GM23248 (cell line): ENCODE measurements at regions not wholly inside any gene's neighbourhood (a gene's known extent, or its start where the extent isn't known, plus 50 kb on each side); places are given as distances from the start of the nearest gene placed in this dataset.

ENCODE experiments used
- DNase-seq: peaks from one replicate; pipeline ENCODE4 v3.0.0-alpha.2; 2015
- H2AFZ ChIP-seq: fragments of 200-600 bp; sonication (generic); 2 replicates; pipeline ENCODE4 v1.6.1; 2016; ENCODE audit warnings: antibody characterized with exemption
- H3F3A ChIP-seq: fragments of 200-600 bp; sonication (generic); 2 replicates; pipeline ENCODE4 v1.6.1; 2016; ENCODE audit warnings: mild to moderate bottlenecking, antibody characterized with exemption, mixed run types; ENCODE audit not compliant: insufficient read depth
- H3K27ac ChIP-seq: fragments of 200-600 bp; sonication (generic); 2 replicates; pipeline ENCODE4 v1.5.1; 2016; ENCODE audit warnings: mild to moderate bottlenecking
- H3K27me3 ChIP-seq: fragments of 200-600 bp; sonication (generic); replicated peaks from 2 replicates; pipeline ENCODE4 v1.6.1; 2016; ENCODE audit warnings: mild to moderate bottlenecking; ENCODE audit not compliant: insufficient read depth
- H3K36me3 ChIP-seq: fragments of 200-600 bp; sonication (generic); 2 replicates; pipeline ENCODE4 v1.6.1; 2016; ENCODE audit warnings: low read depth, mild to moderate bottlenecking
- H3K4me1 ChIP-seq: fragments of 200-600 bp; sonication (generic); 2 replicates; pipeline ENCODE4 v1.6.1; 2016; ENCODE audit warnings: mild to moderate bottlenecking; ENCODE audit not compliant: insufficient read depth
- H3K4me2 ChIP-seq: fragments of 200-600 bp; sonication (generic); one replicate; pipeline ENCODE4 v1.6.1; 2016; ENCODE audit warnings: mild to moderate bottlenecking; ENCODE audit not compliant: unreplicated experiment
- H3K4me3 ChIP-seq: fragments of 200-600 bp; sonication (generic); 2 replicates; pipeline ENCODE4 v1.5.1; 2016; ENCODE audit warnings: mild to moderate bottlenecking
- H3K79me2 ChIP-seq: fragments of 200-600 bp; sonication (generic); 2 replicates; pipeline ENCODE4 v1.6.1; 2016; ENCODE audit warnings: mild to moderate bottlenecking; ENCODE audit not compliant: insufficient read depth
- H3K9ac ChIP-seq: fragments of 200-600 bp; sonication (generic); 2 replicates; pipeline ENCODE4 v1.6.1; 2016; ENCODE audit warnings: mild to moderate bottlenecking
- H3K9me2 ChIP-seq: fragments of 200-600 bp; sonication (generic); 2 replicates; pipeline ENCODE4 v1.6.1; 2016; ENCODE audit warnings: mixed run types, mild to moderate bottlenecking, moderate library complexity; ENCODE audit not compliant: insufficient read depth
- H3K9me3 ChIP-seq: fragments of 200-600 bp; sonication (generic); one replicate; pipeline ENCODE4 v1.6.1; 2017; ENCODE audit warnings: low read depth
- H4K20me1 ChIP-seq: fragments of 200-600 bp; sonication (generic); 2 replicates; pipeline ENCODE4 v1.6.0; 2016; ENCODE audit not compliant: insufficient read depth
- EZH2 ChIP-seq: fragments of 200-600 bp; sonication (generic); IDR thresholded peaks from 2 replicates; pipeline ENCODE4 v1.6.1; 2018; ENCODE audit warnings: antibody characterized with exemption, mild to moderate bottlenecking; ENCODE audit not compliant: insufficient read depth, poor library complexity, severe bottlenecking
- EZH2phosphoT487 ChIP-seq: fragments of 200-600 bp; sonication (generic); IDR thresholded peaks from 2 replicates; pipeline ENCODE4 v1.6.1; 2018; ENCODE audit warnings: antibody characterized with exemption, moderate library complexity, mild to moderate bottlenecking, low read depth; ENCODE audit not compliant: insufficient read depth
- WGBS, 2 experiments: methylation state at CpG; one replicate each; pipeline ENCODE4 v1.1.6; 2015 to 2017; ENCODE audit warnings: low lambda C conversion rate in 2 of 2, low coverage in 1 of 2; ENCODE audit errors: missing lambda C conversion rate in 2 of 2; 5-methylcytosine and 5-hydroxymethylcytosine counted together
- in situ Hi-C: fragments of 300-500 bp; cut with MboI; formaldehyde crosslinking; loops from 2 replicates; pipeline ENCODE4 v1.15.0; 2020

GRCh38 chr14:87066221-87066817 is 926.7 kb downstream of the GALC start:
- no peak for DNase-seq
- 56 to 60% methylated on average over 2 of the region's 2 CpGs for WGBS, 2 experiments
- no peak overlapping the region for H3K4me3 ChIP-seq
- H3K4me1 ChIP-seq = no peaks in the 10 kb centered on the region
- no peaks in the 10 kb centered on the region for H3K36me3 ChIP-seq
- no peaks in the 10 kb centered on the region for H3F3A ChIP-seq
- no peak overlapping the region for H3K9ac ChIP-seq
- no peaks in the 10 kb centered on the region for H4K20me1 ChIP-seq
- in situ Hi-C loops = no loop called here
- no peaks in the 10 kb centered on the region for H3K27me3 ChIP-seq
- H3K9me2 ChIP-seq = no peaks in the 10 kb centered on the region
- no peak overlapping the region for H3K4me2 ChIP-seq
- no peak overlapping the region for H3K27ac ChIP-seq
- TF ChIP-seq EZH2 = no peak
- no peak for TF ChIP-seq EZH2phosphoT487
- no peak overlapping the region for H2AFZ ChIP-seq
- no peaks in the 10 kb centered on the region for H3K79me2 ChIP-seq
- no peaks in the 10 kb centered on the region for H3K9me3 ChIP-seq

DNA sequence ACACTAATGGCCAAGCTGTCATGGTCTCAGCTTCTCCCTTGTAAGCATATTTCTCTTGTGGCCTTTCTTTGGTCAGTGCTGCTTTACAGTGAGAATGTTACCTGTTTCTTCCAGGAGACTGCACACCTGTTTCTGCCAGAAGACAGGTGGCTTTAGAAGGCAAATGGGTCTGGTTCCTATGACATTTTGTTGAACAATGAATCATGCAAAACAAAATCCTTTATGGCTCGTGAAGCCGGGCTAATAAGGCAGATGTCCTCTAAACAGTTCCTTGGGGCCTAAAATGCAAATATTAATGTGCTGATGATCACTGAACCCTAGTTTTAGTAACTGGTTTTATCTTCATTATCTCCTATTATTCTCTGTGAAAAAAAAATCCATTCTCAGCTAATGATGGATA is 927.6 kb downstream of the GALC start:
- Histone ChIP-seq H3K4me2 (no peak overlapping the region), H2AFZ (no peak overlapping the region), H3K79me2 (no peaks in the 10 kb centered on the region), H3K36me3 (no peaks in the 10 kb centered on the region), H3K9me2 (no peaks in the 10 kb centered on the region), H3K9ac (no peak overlapping the region), H3K4me3 (no peak overlapping the region), H3K9me3 (no peaks in the 10 kb centered on the region), H3F3A (no peaks in the 10 kb centered on the region), H3K27me3 (no peaks in the 10 kb centered on the region), H3K4me1 (no peaks in the 10 kb centered on the region), H4K20me1 (no peaks in the 10 kb centered on the region), H3K27ac (no peak overlapping the region)
- TF ChIP-seq EZH2 = no peak
- no peak for TF ChIP-seq EZH2phosphoT487
- 14 to 15% methylated on average over 2 of the region's 2 CpGs for WGBS, 2 experiments
- in situ Hi-C loops = no loop called here
- no peak for DNase-seq

DNA sequence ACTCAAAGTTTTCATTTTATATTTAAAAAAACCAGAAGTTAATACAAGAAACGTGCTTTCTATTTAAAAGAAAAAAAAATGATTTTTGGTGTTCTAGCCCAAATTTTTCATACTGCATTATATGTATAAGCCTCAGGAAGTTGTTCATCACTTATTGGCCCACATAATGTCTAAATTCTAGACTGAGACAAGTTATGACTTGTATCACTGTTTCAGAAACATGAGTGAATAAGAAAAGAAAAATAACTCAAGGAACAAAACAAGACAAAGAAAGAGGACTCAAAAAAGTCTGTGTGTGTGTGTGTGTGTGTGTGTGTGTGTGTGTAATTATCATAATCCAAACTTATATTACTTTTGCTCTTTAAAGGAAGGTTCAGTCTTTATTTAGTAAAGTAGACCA is 929.8 kb downstream of the GALC start:
- in situ Hi-C loops = no loop called here
- Histone ChIP-seq H3K27ac (no peak overlapping the region), H3K79me2 (no peaks in the 10 kb centered on the region), H3K9me2 (no peaks in the 10 kb centered on the region), H3K36me3 (no peaks in the 10 kb centered on the region), H3K4me2 (no peak overlapping the region), H2AFZ (no peak overlapping the region), H3K4me3 (no peak overlapping the region), H3K4me1 (no peaks in the 10 kb centered on the region), H3K27me3 (no peaks in the 10 kb centered on the region), H3K9me3 (no peaks in the 10 kb centered on the region), H3K9ac (no peak overlapping the region), H4K20me1 (no peaks in the 10 kb centered on the region), H3F3A (no peaks in the 10 kb centered on the region)
- TF ChIP-seq EZH2 (no peak), EZH2phosphoT487 (no peak)
- WGBS, 2 experiments = 8 to 18% methylated on average over 1 of the region's 1 CpG
- DNase-seq = no peak

DNA sequence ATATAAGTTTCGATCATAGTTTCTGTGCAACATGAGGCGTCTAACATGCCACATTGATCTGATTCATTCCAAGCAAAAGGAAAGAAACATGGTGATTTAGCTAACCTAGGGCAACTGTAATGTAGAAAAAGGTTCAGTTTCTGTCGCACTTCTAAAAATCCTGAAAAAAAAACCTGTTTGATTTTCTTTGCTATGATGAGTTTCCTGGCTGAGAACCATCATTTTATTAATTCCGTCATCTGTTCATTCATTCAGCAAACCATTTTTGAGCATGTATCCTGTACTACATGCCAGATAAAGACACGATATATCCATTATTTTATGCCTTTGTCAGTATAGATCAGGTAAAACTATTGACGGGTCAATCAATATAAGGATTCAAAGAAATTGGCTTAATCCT is 932.6 kb downstream of the GALC start:
- TF ChIP-seq EZH2phosphoT487 (no peak), EZH2 (no peak)
- no peaks in the 10 kb centered on the region for H4K20me1 ChIP-seq
- no peaks in the 10 kb centered on the region for H3K27me3 ChIP-seq
- in situ Hi-C loops = no loop called here
- H3K4me2 ChIP-seq = no peak overlapping the region
- H3K79me2 ChIP-seq = no peaks in the 10 kb centered on the region
- no peaks in the 10 kb centered on the region for H3K9me3 ChIP-seq
- 43 to 46% methylated on average over 6 of the region's 6 CpGs for WGBS, 2 experiments
- H3K9ac ChIP-seq = no peak overlapping the region
- no peak overlapping the region for H3K27ac ChIP-seq
- no peaks in the 10 kb centered on the region for H3K9me2 ChIP-seq
- no peak overlapping the region for H3K4me3 ChIP-seq
- H3K36me3 ChIP-seq = no peaks in the 10 kb centered on the region
- no peaks in the 10 kb centered on the region for H3K4me1 ChIP-seq
- no peak for DNase-seq
- H3F3A ChIP-seq = no peaks in the 10 kb centered on the region
- no peak overlapping the region for H2AFZ ChIP-seq
